Caco-2 (cell line): ENCODE measurements at regions not wholly inside any gene's neighbourhood (a gene's known extent, or its start where the extent isn't known, plus 50 kb on each side); places are given as distances from the start of the nearest gene placed in this dataset.

Experiments
- BruUV-seq: library from RNA; stranded (reverse); fragments of 400-500 nt; replicated peaks from 2 replicates; lab custom pipeline; 2021; lab: Mats Ljungman, UMichigan
- CTCF ChIA-PET: fragments of 300-600 bp; sonication (Branson Sonifier 250); formaldehyde crosslinking; loops from one replicate; lab custom pipeline; 2022; ENCODE audit warnings: antibody characterized with exemption; lab: Charles Lee
- POLR2A ChIA-PET: fragments of 300-600 bp; sonication (Branson Sonifier 250); formaldehyde crosslinking; loops from one replicate; lab custom pipeline; 2022; ENCODE audit warnings: antibody characterized with exemption; lab: Charles Lee
- DNase-seq, 2 experiments: peaks; one replicate each; pipeline versions ENCODE4 v3.0.0 to v3.0.0-alpha.2; 2020 to 2022
- H3K27me3 ChIP-seq: replicated peaks from 2 replicates; pipeline ENCODE4 v1.6.0; 2011; ENCODE audit warnings: low read length; ENCODE audit not compliant: control insufficient read depth, insufficient read depth
- H3K36me3 ChIP-seq: 2 replicates; pipeline ENCODE4 v1.5.1; 2011; ENCODE audit warnings: low read length; ENCODE audit not compliant: control insufficient read depth, insufficient read depth
- H3K4me1 ChIP-seq: fragments of 250-450 bp; sonication (Bioruptor Pico); 2 replicates; pipeline ENCODE4 v1.5.1; 2020; ENCODE audit warnings: mild to moderate bottlenecking
- H3K4me3 ChIP-seq: 2 replicates; pipeline ENCODE4 v1.5.1; 2011; ENCODE audit warnings: low read depth, mild to moderate bottlenecking, control low read depth, low read length
- H3K9me3 ChIP-seq: fragments of 250-450 bp; sonication (Bioruptor Pico); 2 replicates; pipeline ENCODE4 v1.5.1; 2020; ENCODE audit warnings: mild to moderate bottlenecking, moderate library complexity
- H3K27ac Mint-ChIP-seq: one replicate; pipeline ENCODE4 v1.8.0; 2022; ENCODE audit warnings: mixed read lengths; ENCODE audit not compliant: unreplicated experiment
- H3K27me3 Mint-ChIP-seq: one replicate; pipeline ENCODE4 v1.8.0; 2022; ENCODE audit warnings: mixed read lengths; ENCODE audit not compliant: insufficient read depth, unreplicated experiment
- H3K36me3 Mint-ChIP-seq: one replicate; pipeline ENCODE4 v1.8.0; 2022; ENCODE audit warnings: mild to moderate bottlenecking, mixed read lengths; ENCODE audit not compliant: insufficient read depth, unreplicated experiment
- H3K4me1 Mint-ChIP-seq: one replicate; pipeline ENCODE4 v1.8.0; 2022; ENCODE audit warnings: low read depth, mixed read lengths; ENCODE audit not compliant: unreplicated experiment
- H3K4me3 Mint-ChIP-seq: one replicate; pipeline ENCODE4 v1.8.0; 2022; ENCODE audit warnings: mild to moderate bottlenecking, moderate library complexity, mixed read lengths; ENCODE audit not compliant: unreplicated experiment
- H3K9me3 Mint-ChIP-seq: one replicate; pipeline ENCODE4 v1.8.0; 2022; ENCODE audit warnings: mixed read lengths; ENCODE audit not compliant: unreplicated experiment
- CTCF ChIP-seq, 2 experiments: fragments of 200-600 bp in 1 of 2; IDR thresholded peaks; 1 replicate in 1 of 2; 2 replicates in 1 of 2; pipeline versions ENCODE4 v1.5.1 to v1.8.0; 2011 to 2022; ENCODE audit warnings: antibody characterized with exemption in 1 of 2, control low read depth in 1 of 2, inconsistent platforms in 1 of 2, low read depth in 1 of 2, low read length in 1 of 2, mild to moderate bottlenecking in 1 of 2, moderate library complexity in 1 of 2; ENCODE audit not compliant: insufficient read depth in 1 of 2, severe bottlenecking in 1 of 2, unreplicated experiment in 1 of 2
- intact Hi-C: fragments of 100-400 bp; cut with micrococcal nuclease; formaldehyde crosslinking; loops from one replicate; pipeline ENCODE4 v1.10.0; 2022; ENCODE audit not compliant: unreplicated experiment

GRCh38 chr4:187656959-187657358 lies 338.6 kb upstream of the ZFP42 start:
- POLR2A ChIA-PET = no interaction called here
- Mint-ChIP-seq H3K4me1 (no peaks in the 10 kb centered on the region), H3K9me3 (peaks cover 15% of the 10 kb centered on the region), H3K4me3 (no peak overlapping the region), H3K27me3 (no peaks in the 10 kb centered on the region), H3K36me3 (no peaks in the 10 kb centered on the region), H3K27ac (no peak overlapping the region)
- no peaks in the 10 kb centered on the region for H3K36me3 ChIP-seq
- H3K9me3 ChIP-seq = no peaks in the 10 kb centered on the region
- H3K4me1 ChIP-seq = no peaks in the 10 kb centered on the region
- H3K4me3 ChIP-seq = no peak overlapping the region
- CTCF ChIA-PET = no interaction called here
- no peaks in the 10 kb centered on the region for H3K27me3 ChIP-seq
- TF ChIP-seq CTCF (IDR thresholded peaks at IDR 0.05; ENCODE audit: insufficient read depth in 1 of 2, low read depth in 1 of 2, low read length in 1 of 2, severe bottlenecking in 1 of 2, unreplicated experiment in 1 of 2) = no peak
- intact Hi-C loops = no loop called here
- BruUV-seq = no TSS peak
- no peak for DNase-seq

- TF ChIP-seq CTCF (IDR thresholded peaks at IDR 0.05; ENCODE audit: insufficient read depth in 1 of 2, low read depth in 1 of 2, low read length in 1 of 2, severe bottlenecking in 1 of 2, unreplicated experiment in 1 of 2) = no peak
- Mint-ChIP-seq H3K4me1 (no peaks in the 10 kb centered on the region), H3K4me3 (no peak overlapping the region), H3K9me3 (peaks cover 25% of the 10 kb centered on the region), H3K27me3 (no peaks in the 10 kb centered on the region), H3K36me3 (no peaks in the 10 kb centered on the region), H3K27ac (no peak overlapping the region)
- ChIA-PET POLR2A (no interaction called here), CTCF (no interaction called here)
- no TSS peak for BruUV-seq
- H3K4me1 ChIP-seq = no peaks in the 10 kb centered on the region
- H3K9me3 ChIP-seq = no peaks in the 10 kb centered on the region
- H3K27me3 ChIP-seq = no peaks in the 10 kb centered on the region
- H3K4me3 ChIP-seq = no peak overlapping the region
- no peak for DNase-seq
- intact Hi-C loops = no loop called here
- H3K36me3 ChIP-seq = no peaks in the 10 kb centered on the region
Observed at GRCh38 chr4:187663076-187663475, 332.5 kb upstream of the ZFP42 start.

- no TSS peak for BruUV-seq
- POLR2A ChIA-PET = no interaction called here
- no peak overlapping the region for H3K4me3 ChIP-seq
- intact Hi-C loops = no loop called here
- TF ChIP-seq CTCF (IDR thresholded peaks at IDR 0.05; ENCODE audit: insufficient read depth in 1 of 2, low read depth in 1 of 2, low read length in 1 of 2, severe bottlenecking in 1 of 2, unreplicated experiment in 1 of 2) = no peak
- H3K27me3 ChIP-seq = no peaks in the 10 kb centered on the region
- H3K9me3 Mint-ChIP-seq = peaks cover 25% of the 10 kb centered on the region
- H3K4me1 Mint-ChIP-seq = no peaks in the 10 kb centered on the region
- CTCF ChIA-PET = no interaction called here
- H3K27ac Mint-ChIP-seq = no peak overlapping the region
- H3K4me1 ChIP-seq = no peaks in the 10 kb centered on the region
- no peaks in the 10 kb centered on the region for H3K36me3 ChIP-seq
- DNase-seq = no peak
- H3K9me3 ChIP-seq = no peaks in the 10 kb centered on the region
- H3K4me3 Mint-ChIP-seq = no peak overlapping the region
- no peaks in the 10 kb centered on the region for H3K27me3 Mint-ChIP-seq
- H3K36me3 Mint-ChIP-seq = no peaks in the 10 kb centered on the region
Observed at GRCh38 chr4:187664011-187664410, 331.6 kb upstream of the ZFP42 start.
